Endothelial cell of umbilical vein (primary cell): ENCODE measurements at regions not wholly inside any gene's neighbourhood (a gene's known extent, or its start where the extent isn't known, plus 50 kb on each side); places are given as distances from the start of the nearest gene placed in this dataset.

Experiments
- CTCF ChIP-seq, 2 donors: IDR thresholded peaks; 1 replicate in 1 of 2; 2 replicates in 1 of 2; pipeline ENCODE4 v1.5.1; 2011; ENCODE audit warnings: low read length in 2 of 2, mild to moderate bottlenecking in 2 of 2, moderate library complexity in 2 of 2, control low read depth in 1 of 2, inconsistent platforms in 1 of 2, low read depth in 1 of 2; ENCODE audit not compliant: insufficient read depth in 1 of 2; ENCODE audit errors: extremely low read depth in 1 of 2
- POLR2AphosphoS5 ChIP-seq: IDR thresholded peaks from 2 replicates; pipeline ENCODE4 v1.6.1; 2012; ENCODE audit warnings: low read depth, mild to moderate bottlenecking, control low read depth, low read length, moderate library complexity; ENCODE audit not compliant: insufficient read depth

GRCh38 chr12:131372171-131372475 is 338.8 kb upstream of the SFSWAP start:
- TF ChIP-seq CTCF (IDR thresholded peaks at IDR 0.05; ENCODE audit: extremely low read depth in 1 of 2, insufficient read depth in 1 of 2, low read depth in 1 of 2, low read length in 2 of 2) (no peak), POLR2AphosphoS5 (no peak)
